ENCODE measurements at regions not wholly inside any gene's neighbourhood (a gene's known extent, or its start where the extent isn't known, plus 50 kb on each side); places are given as distances from the start of the nearest gene placed in this dataset.

DNA sequence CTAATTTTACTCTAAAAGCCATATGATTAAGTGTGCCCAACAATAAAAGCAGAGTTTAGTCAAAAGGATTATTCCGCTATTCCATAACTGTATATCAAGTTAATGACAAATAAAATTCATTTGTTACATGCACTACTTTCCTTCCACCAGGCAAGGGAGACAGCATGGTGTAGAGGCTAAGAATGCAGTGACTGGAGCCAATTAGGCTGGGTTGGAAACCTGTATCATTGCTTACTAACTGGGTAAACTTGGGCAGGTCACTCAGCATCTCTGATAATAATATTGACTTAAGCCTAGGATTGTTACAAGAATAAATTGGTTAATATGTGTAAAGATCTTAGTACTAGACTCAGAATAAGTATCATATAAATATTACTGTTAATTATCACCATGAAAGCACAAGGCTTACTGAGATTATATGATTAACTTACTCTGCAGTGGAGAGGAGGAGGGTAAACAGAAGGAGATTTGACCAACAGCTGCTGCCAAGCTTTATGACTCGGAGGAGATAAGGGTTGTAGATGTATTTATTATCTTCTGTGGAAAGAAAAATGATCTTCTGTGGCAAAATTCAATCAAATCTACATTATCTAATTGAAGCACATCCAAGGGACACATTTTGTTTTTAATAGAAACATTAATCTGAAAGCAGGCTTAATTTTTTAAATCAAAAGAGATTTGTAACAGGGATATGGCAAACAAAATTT, 1459.9 kb downstream of the GRIK2 start:
- TF ChIP-seq TAF1 (IDR thresholded peaks at IDR 0.05; ENCODE audit: borderline replicate concordance, low read depth, low read length), result no peak
- no peak for TF ChIP-seq POLR2A (IDR thresholded peaks at IDR 0.05; ENCODE audit: low read depth, low read length)
- TF ChIP-seq POLR2AphosphoS5 (IDR thresholded peaks at IDR 0.05; ENCODE audit: low read depth, low read length), result no peak

Measured in GM12892 (cell line).